WTC11 (cell line): ENCODE measurements at regions not wholly inside any gene's neighbourhood (a gene's known extent, or its start where the extent isn't known, plus 50 kb on each side); places are given as distances from the start of the nearest gene placed in this dataset.

Experiments used
- ATAC-seq: fragments of 200-7000 bp; cut with Tn5 transposase; 2 replicates; pipeline ENCODE4 v1.10.0; 2021; ENCODE audit warnings: mild to moderate bottlenecking, moderate library complexity
- CTCF ChIA-PET: fragments of 300-600 bp; sonication (Branson Sonifier 250); formaldehyde crosslinking; loops from one replicate; lab custom pipeline; 2021; ENCODE audit warnings: antibody characterized with exemption; lab: Charles Lee
- POLR2A ChIA-PET: fragments of 350-600 bp; sonication (Branson Sonifier 250); formaldehyde crosslinking; loops from one replicate; lab custom pipeline; 2021; ENCODE audit warnings: antibody characterized with exemption; lab: Charles Lee
- DNase-seq: peaks from one replicate; pipeline ENCODE4 v3.0.0; 2021; ENCODE audit warnings: low spot score
- H3K27ac Mint-ChIP-seq: 2 replicates; pipeline ENCODE4 v1.8.0; 2021; ENCODE audit warnings: mixed read lengths
- H3K27me3 Mint-ChIP-seq: 2 replicates; pipeline ENCODE4 v1.8.0; 2021; ENCODE audit warnings: low read depth, mild to moderate bottlenecking, moderate library complexity, mixed read lengths
- H3K36me3 Mint-ChIP-seq: 2 replicates; pipeline ENCODE4 v1.8.0; 2021; ENCODE audit warnings: mixed read lengths
- H3K4me1 Mint-ChIP-seq: 2 replicates; pipeline ENCODE4 v1.8.0; 2022; ENCODE audit warnings: mixed read lengths
- H3K4me3 Mint-ChIP-seq: 2 replicates; pipeline ENCODE4 v1.8.0; 2021; ENCODE audit warnings: mild to moderate bottlenecking, moderate library complexity, mixed read lengths
- H3K9me3 Mint-ChIP-seq: 2 replicates; pipeline ENCODE4 v1.8.0; 2021; ENCODE audit warnings: mixed read lengths
- ARID4B ChIP-seq: sonication (generic); formaldehyde crosslinking; IDR thresholded peaks from 2 replicates; pipeline ENCODE4 v1.8.0; 2023; ENCODE audit warnings: missing genetic modification reagents, mild to moderate bottlenecking, borderline replicate concordance
- CBFB ChIP-seq: sonication (generic); formaldehyde crosslinking; IDR thresholded peaks from 2 replicates; pipeline ENCODE4 v1.8.1; 2022; ENCODE audit warnings: mild to moderate bottlenecking, low read depth, missing genetic modification reagents
- CREM ChIP-seq: sonication (generic); formaldehyde crosslinking; IDR thresholded peaks from 2 replicates; pipeline ENCODE4 v1.8.1; 2022; ENCODE audit warnings: mild to moderate bottlenecking, missing genetic modification reagents, moderate library complexity
- ELF4 ChIP-seq: sonication (generic); formaldehyde crosslinking; IDR thresholded peaks from 2 replicates; pipeline ENCODE4 v1.8.1; 2022; ENCODE audit warnings: low read depth, mild to moderate bottlenecking, moderate library complexity, missing genetic modification reagents
- FOXJ3 ChIP-seq: sonication (generic); formaldehyde crosslinking; IDR thresholded peaks from 2 replicates; pipeline ENCODE4 v1.9.0; 2021; ENCODE audit warnings: missing genetic modification reagents, mild to moderate bottlenecking, borderline replicate concordance
- FOXP1 ChIP-seq: sonication (generic); formaldehyde crosslinking; IDR thresholded peaks from 2 replicates; pipeline ENCODE4 v1.8.0; 2022; ENCODE audit warnings: missing genetic modification reagents, mild to moderate bottlenecking, moderate library complexity, borderline replicate concordance
- FOXP4 ChIP-seq: sonication (generic); formaldehyde crosslinking; IDR thresholded peaks from 2 replicates; pipeline ENCODE4 v1.8.0; 2022; ENCODE audit warnings: mild to moderate bottlenecking, missing genetic modification reagents
- OVOL2 ChIP-seq: fragments of 250-450 bp; sonication (Bioruptor Pico); IDR thresholded peaks from 2 replicates; pipeline ENCODE4 v1.9.0; 2021; ENCODE audit warnings: mild to moderate bottlenecking, borderline replicate concordance
- SMAD3 ChIP-seq: sonication (generic); formaldehyde crosslinking; IDR thresholded peaks from 2 replicates; pipeline ENCODE4 v1.8.0; 2022; ENCODE audit warnings: missing genetic modification reagents, mild to moderate bottlenecking, borderline replicate concordance
- STAT6 ChIP-seq: sonication (generic); formaldehyde crosslinking; conservative IDR thresholded peaks from 2 replicates; pipeline ENCODE4 v1.8.1; 2023; ENCODE audit warnings: mild to moderate bottlenecking, low read depth, missing genetic modification reagents, moderate library complexity
- ZNF423 ChIP-seq: fragments of 250-450 bp; sonication (Bioruptor Pico); IDR thresholded peaks from 2 replicates; pipeline ENCODE4 v2.1.2; 2022; ENCODE audit warnings: mild to moderate bottlenecking, moderate library complexity
- TF ChIP-seq, protein P1 (sequence below): sonication (generic); formaldehyde crosslinking; IDR thresholded peaks from 2 replicates; pipeline ENCODE4 v1.8.0; 2022; ENCODE audit warnings: mild to moderate bottlenecking, missing genetic modification reagents
- TF ChIP-seq, protein P2 (sequence below): sonication (generic); formaldehyde crosslinking; IDR thresholded peaks from 2 replicates; pipeline ENCODE4 v1.8.1; 2023; ENCODE audit warnings: mild to moderate bottlenecking, missing genetic modification reagents
- TF ChIP-seq, protein P3 (sequence below): sonication (generic); formaldehyde crosslinking; IDR thresholded peaks from 2 replicates; pipeline ENCODE4 v1.8.0; 2023; ENCODE audit warnings: missing genetic modification reagents
- TF ChIP-seq, protein P4 (sequence below): fragments of 250-450 bp; sonication (Bioruptor Pico); IDR thresholded peaks from 2 replicates; pipeline ENCODE4 v1.8.0; 2021; ENCODE audit warnings: mild to moderate bottlenecking

DNA sequence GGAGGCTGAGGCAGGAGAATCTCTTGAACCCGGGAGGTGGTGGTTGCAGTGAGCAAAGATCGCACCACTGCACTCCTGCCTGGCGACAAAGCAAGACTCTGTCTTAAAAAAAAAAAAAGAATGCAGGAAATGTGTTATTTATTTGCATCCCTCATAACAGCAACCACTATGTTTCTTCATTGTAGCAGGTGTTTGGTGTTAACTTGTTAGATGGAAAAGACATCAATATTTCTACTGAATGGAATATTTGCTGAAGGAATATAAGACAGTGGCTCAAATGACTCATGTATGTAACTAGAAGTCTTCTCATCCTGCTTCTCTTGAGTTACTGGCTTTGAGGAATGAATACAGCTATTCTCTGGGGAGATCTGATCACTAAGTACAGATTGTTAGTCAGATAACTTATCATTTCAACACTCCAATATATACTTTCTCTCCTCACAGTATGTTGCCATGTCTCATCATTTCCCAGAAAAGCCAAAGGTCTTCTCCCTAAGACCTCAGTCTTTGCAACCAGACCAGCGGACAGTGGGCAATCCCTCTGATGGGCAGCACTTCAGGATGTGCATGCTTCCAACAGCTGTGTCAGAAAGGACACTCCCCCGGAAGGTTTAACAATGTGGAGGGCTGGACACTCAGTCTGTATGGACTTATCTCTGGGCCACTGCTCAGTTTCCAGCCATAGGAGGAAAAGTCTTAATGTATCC is 104.4 kb upstream of the STK17B start:
- Mint-ChIP-seq H3K4me1 (peaks cover 8% of the 10 kb centered on the region), H3K27ac (no peak overlapping the region), H3K36me3 (peaks cover 5% of the 10 kb centered on the region; the same call in 1 of the 2 replicates), H3K4me3 (no peak overlapping the region), H3K27me3 (no peaks in the 10 kb centered on the region), H3K9me3 (peaks cover 3% of the 10 kb centered on the region; the same call in 1 of the 2 replicates)
- POLR2A ChIA-PET = no interaction called here
- no peak for ATAC-seq
- DNase-seq = no peak
- CTCF ChIA-PET = interaction anchor here (1.0 to 1.9 kb wide), 5 partner anchors 16 to 207 kb away, joined by 3 to 19 read pairs (median 5); partner anchors contain the start of gene DNAH7
- TF ChIP-seq FOXP1 (CRISPR knock-in tag) = no peak
- no peak for TF ChIP-seq FOXP4 (CRISPR knock-in tag)

- no peak overlapping the region for H3K27ac Mint-ChIP-seq
These were observed 105.0 kb upstream of the STK17B start for GRCh38 chr2:196276421-196276820.

GRCh38 chr2:196277002-196277401 is 105.6 kb upstream of the STK17B start:
- no peak overlapping the region for H3K27ac Mint-ChIP-seq
- DNase-seq = no peak
- ChIA-PET CTCF (interaction anchor here (1.0 to 1.9 kb wide), 5 partner anchors 17 to 208 kb away, joined by 3 to 19 read pairs (median 5); partner anchors contain the start of gene DNAH7), POLR2A (no interaction called here)
- no peak overlapping the region for H3K4me3 Mint-ChIP-seq
- ATAC-seq = no peak; the same call in 1 of the 2 replicates
- H3K36me3 Mint-ChIP-seq = peaks cover 5% of the 10 kb centered on the region; the same call in 1 of the 2 replicates
- H3K9me3 Mint-ChIP-seq = peaks cover 3% of the 10 kb centered on the region; the same call in 1 of the 2 replicates
- peaks cover 8% of the 10 kb centered on the region for H3K4me1 Mint-ChIP-seq
- H3K27me3 Mint-ChIP-seq = no peaks in the 10 kb centered on the region
- TF ChIP-seq CREM (CRISPR knock-in tag) (no peak), ARID4B (CRISPR knock-in tag) (no peak), CBFB (CRISPR knock-in tag) (no peak), SMAD3 (CRISPR knock-in tag) (no peak), ELF4 (no peak), STAT6 (CRISPR knock-in tag) (no peak), OVOL2 (CRISPR knock-in tag) (no peak), ZNF423 (CRISPR knock-in tag) (no peak)
- TF ChIP-seq, protein P1, sequence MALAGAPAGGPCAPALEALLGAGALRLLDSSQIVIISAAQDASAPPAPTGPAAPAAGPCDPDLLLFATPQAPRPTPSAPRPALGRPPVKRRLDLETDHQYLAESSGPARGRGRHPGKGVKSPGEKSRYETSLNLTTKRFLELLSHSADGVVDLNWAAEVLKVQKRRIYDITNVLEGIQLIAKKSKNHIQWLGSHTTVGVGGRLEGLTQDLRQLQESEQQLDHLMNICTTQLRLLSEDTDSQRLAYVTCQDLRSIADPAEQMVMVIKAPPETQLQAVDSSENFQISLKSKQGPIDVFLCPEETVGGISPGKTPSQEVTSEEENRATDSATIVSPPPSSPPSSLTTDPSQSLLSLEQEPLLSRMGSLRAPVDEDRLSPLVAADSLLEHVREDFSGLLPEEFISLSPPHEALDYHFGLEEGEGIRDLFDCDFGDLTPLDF = no peak
- TF ChIP-seq, protein P2, sequence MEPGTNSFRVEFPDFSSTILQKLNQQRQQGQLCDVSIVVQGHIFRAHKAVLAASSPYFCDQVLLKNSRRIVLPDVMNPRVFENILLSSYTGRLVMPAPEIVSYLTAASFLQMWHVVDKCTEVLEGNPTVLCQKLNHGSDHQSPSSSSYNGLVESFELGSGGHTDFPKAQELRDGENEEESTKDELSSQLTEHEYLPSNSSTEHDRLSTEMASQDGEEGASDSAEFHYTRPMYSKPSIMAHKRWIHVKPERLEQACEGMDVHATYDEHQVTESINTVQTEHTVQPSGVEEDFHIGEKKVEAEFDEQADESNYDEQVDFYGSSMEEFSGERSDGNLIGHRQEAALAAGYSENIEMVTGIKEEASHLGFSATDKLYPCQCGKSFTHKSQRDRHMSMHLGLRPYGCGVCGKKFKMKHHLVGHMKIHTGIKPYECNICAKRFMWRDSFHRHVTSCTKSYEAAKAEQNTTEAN (CRISPR knock-in tag) = no peak
- TF ChIP-seq, protein P3, sequence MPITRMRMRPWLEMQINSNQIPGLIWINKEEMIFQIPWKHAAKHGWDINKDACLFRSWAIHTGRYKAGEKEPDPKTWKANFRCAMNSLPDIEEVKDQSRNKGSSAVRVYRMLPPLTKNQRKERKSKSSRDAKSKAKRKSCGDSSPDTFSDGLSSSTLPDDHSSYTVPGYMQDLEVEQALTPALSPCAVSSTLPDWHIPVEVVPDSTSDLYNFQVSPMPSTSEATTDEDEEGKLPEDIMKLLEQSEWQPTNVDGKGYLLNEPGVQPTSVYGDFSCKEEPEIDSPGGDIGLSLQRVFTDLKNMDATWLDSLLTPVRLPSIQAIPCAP (CRISPR knock-in tag) = no peak
- TF ChIP-seq, protein P4, sequence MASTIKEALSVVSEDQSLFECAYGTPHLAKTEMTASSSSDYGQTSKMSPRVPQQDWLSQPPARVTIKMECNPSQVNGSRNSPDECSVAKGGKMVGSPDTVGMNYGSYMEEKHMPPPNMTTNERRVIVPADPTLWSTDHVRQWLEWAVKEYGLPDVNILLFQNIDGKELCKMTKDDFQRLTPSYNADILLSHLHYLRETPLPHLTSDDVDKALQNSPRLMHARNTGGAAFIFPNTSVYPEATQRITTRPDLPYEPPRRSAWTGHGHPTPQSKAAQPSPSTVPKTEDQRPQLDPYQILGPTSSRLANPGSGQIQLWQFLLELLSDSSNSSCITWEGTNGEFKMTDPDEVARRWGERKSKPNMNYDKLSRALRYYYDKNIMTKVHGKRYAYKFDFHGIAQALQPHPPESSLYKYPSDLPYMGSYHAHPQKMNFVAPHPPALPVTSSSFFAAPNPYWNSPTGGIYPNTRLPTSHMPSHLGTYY (CRISPR knock-in tag) = no peak

More at GRCh38 chr2:196276421-196276820, 105.0 kb upstream of the STK17B start:
- Mint-ChIP-seq H3K4me1 (peaks cover 8% of the 10 kb centered on the region), H3K4me3 (no peak overlapping the region), H3K36me3 (peaks cover 5% of the 10 kb centered on the region; the same call in 1 of the 2 replicates), H3K27me3 (no peaks in the 10 kb centered on the region), H3K9me3 (peaks cover 3% of the 10 kb centered on the region; the same call in 1 of the 2 replicates)
- no peak for TF ChIP-seq FOXJ3
- ChIA-PET CTCF (interaction anchor here (1.0 to 1.9 kb wide), 5 partner anchors 16 to 208 kb away, joined by 3 to 19 read pairs (median 5); partner anchors contain the start of gene DNAH7), POLR2A (no interaction called here)
- ATAC-seq (no peak), DNase-seq (no peak)
